HepG2 (cell line): ENCODE measurements at regions not wholly inside any gene's neighbourhood (a gene's known extent, or its start where the extent isn't known, plus 50 kb on each side); places are given as distances from the start of the nearest gene placed in this dataset.

Source experiments
- ATAC-seq: fragments of 200-7000 bp; cut with Tn5 transposase; 3 replicates; pipeline ENCODE4 v1.9.1; 2020; ENCODE audit warnings: mild to moderate bottlenecking, moderate library complexity
- BruUV-seq: library from RNA; stranded (reverse); fragments of 400-500 nt; replicated peaks from 2 replicates; lab custom pipeline; 2021; lab: Mats Ljungman, UMichigan
- CTCF ChIA-PET: fragments of 300-600 bp; formaldehyde crosslinking; extraction: SDS; loops from one replicate; lab custom pipeline; 2021; ENCODE audit warnings: low total read pairs, inconsistent platforms, low intra/inter-chr PET ratio; lab: Yijun Ruan, JAX
- POLR2A ChIA-PET: fragments of 350-600 bp; sonication (Branson Sonifier 250); formaldehyde crosslinking; loops from one replicate; lab custom pipeline; 2020; ENCODE audit warnings: antibody characterized with exemption, inconsistent platforms; lab: Yijun Ruan, JAX
- DNase-seq: peaks from one replicate; pipeline ENCODE4 v3.0.0-alpha.2; 2015; ENCODE audit warnings: low spot score
- FAIRE-seq: peaks from 3 replicates; lab custom pipeline; 2011; peaks lifted over from hg19 to GRCh38; lab: Jason Lieb, UNC
- H2AFZ ChIP-seq: one replicate; pipeline ENCODE4 v1.6.1; 2011; ENCODE audit warnings: low read length, inconsistent platforms
- H3K27ac ChIP-seq: fragments of 300-600 bp; 3 replicates; pipeline ENCODE4 v1.8.0; 2011; ENCODE audit warnings: mixed run types, mild to moderate bottlenecking, mixed read lengths, low read length, inconsistent platforms; ENCODE audit not compliant: insufficient read depth; ENCODE audit errors: extremely low read length
- H3K27me3 ChIP-seq, 2 experiments: fragments of 200-600 bp in 1 of 2; 2 replicates in 1 of 2; 3 replicates in 1 of 2; pipeline versions ENCODE4 v1.6.0 to v1.8.0; 2011; ENCODE audit warnings: low read length in 2 of 2, mild to moderate bottlenecking in 2 of 2, moderate library complexity in 2 of 2, inconsistent platforms in 1 of 2; ENCODE audit not compliant: insufficient read depth in 2 of 2, control insufficient read depth in 1 of 2
- H3K36me3 ChIP-seq, 2 experiments: fragments of 200-600 bp in 1 of 2; replicated peaks in 1 of 2; 2 replicates in 1 of 2; 3 replicates in 1 of 2; pipeline versions ENCODE4 v1.5.1 to v1.8.0; 2011; ENCODE audit warnings: low read length in 2 of 2, inconsistent platforms in 1 of 2; ENCODE audit not compliant: insufficient read depth in 2 of 2, control insufficient read depth in 1 of 2
- H3K4me1 ChIP-seq: 2 replicates; pipeline ENCODE4 v1.5.1; 2012; ENCODE audit warnings: low read length, inconsistent platforms; ENCODE audit not compliant: insufficient read depth
- H3K4me2 ChIP-seq: 2 replicates; pipeline ENCODE4 v1.6.0; 2011; ENCODE audit warnings: low read depth, low read length, inconsistent platforms
- H3K4me3 ChIP-seq, 3 experiments: fragments of 200-600 bp in 1 of 3; sonication (generic), shearing (Covaris generic) in 1 of 3; replicated peaks in 1 of 3; 2 replicates each; pipeline ENCODE4 v1.5.1; 2011 to 2016; ENCODE audit warnings: low read length in 3 of 3, inconsistent platforms in 2 of 3, low read depth in 2 of 3, mild to moderate bottlenecking in 2 of 3, control low read depth in 1 of 3, mixed read lengths in 1 of 3; ENCODE audit not compliant: insufficient read depth in 1 of 3
- H3K79me2 ChIP-seq: one replicate; pipeline ENCODE4 v1.6.1; 2011; ENCODE audit warnings: low read length, inconsistent platforms; ENCODE audit not compliant: insufficient read depth
- H3K9ac ChIP-seq: 2 replicates; pipeline ENCODE4 v1.6.0; 2011; ENCODE audit warnings: mild to moderate bottlenecking, low read depth, low read length, inconsistent platforms; ENCODE audit not compliant: insufficient read depth
- H3K9me3 ChIP-seq: 2 replicates; pipeline ENCODE4 v1.5.1; 2012; ENCODE audit warnings: mild to moderate bottlenecking, low read length
- H4K20me1 ChIP-seq: 2 replicates; pipeline ENCODE4 v1.6.0; 2011; ENCODE audit warnings: inconsistent platforms, mild to moderate bottlenecking, low read length, moderate library complexity; ENCODE audit not compliant: insufficient read depth
- AGO2 ChIP-seq: fragments of 200-400 bp; formaldehyde crosslinking; optimal IDR thresholded peaks from 2 replicates; pipeline ENCODE3; 2017; ENCODE audit warnings: mild to moderate bottlenecking, low read depth, low read length, moderate library complexity
- CHCHD3 ChIP-seq: sonication (generic); formaldehyde crosslinking; IDR thresholded peaks from 2 replicates; pipeline ENCODE4 v1.8.0; 2022; ENCODE audit warnings: mild to moderate bottlenecking, missing genetic modification reagents, moderate library complexity
- HES4 ChIP-seq: sonication (generic); formaldehyde crosslinking; IDR thresholded peaks from 2 replicates; pipeline ENCODE4 v1.9.0; 2021; ENCODE audit warnings: mild to moderate bottlenecking, missing genetic modification reagents, borderline replicate concordance
- ISX ChIP-seq: sonication (generic); formaldehyde crosslinking; conservative IDR thresholded peaks from 2 replicates; pipeline ENCODE4 v1.5.0; 2020; ENCODE audit warnings: missing genetic modification reagents
- SMAD3 ChIP-seq: sonication (generic); formaldehyde crosslinking; IDR thresholded peaks from 2 replicates; pipeline ENCODE4 v1.4.0; 2020; ENCODE audit warnings: missing genetic modification reagents
- SMYD3 ChIP-seq: sonication (generic); formaldehyde crosslinking; IDR thresholded peaks from 2 replicates; pipeline ENCODE4 v1.8.1; 2023; ENCODE audit warnings: mild to moderate bottlenecking, missing genetic modification reagents
- ZC3H4 ChIP-seq: sonication (generic); formaldehyde crosslinking; IDR thresholded peaks from 2 replicates; pipeline ENCODE4 v1.4.0; 2020; ENCODE audit warnings: missing genetic modification reagents, borderline replicate concordance
- ZFP41 ChIP-seq: sonication (generic); formaldehyde crosslinking; IDR thresholded peaks from 2 replicates; pipeline ENCODE4 v1.4.0; 2020; ENCODE audit warnings: mild to moderate bottlenecking, missing genetic modification reagents, borderline replicate concordance
- ZNF24 ChIP-seq: fragments of 450-650 bp; IDR thresholded peaks from 2 replicates; pipeline ENCODE4 v1.6.1; 2017; ENCODE audit warnings: antibody characterized with exemption, mild to moderate bottlenecking
- ZNF790 ChIP-seq: sonication (generic); formaldehyde crosslinking; IDR thresholded peaks from 2 replicates; pipeline ENCODE4 v1.8.0; 2022; ENCODE audit warnings: missing genetic modification reagents, mild to moderate bottlenecking, borderline replicate concordance
- ZNF878 ChIP-seq: sonication (generic); formaldehyde crosslinking; IDR thresholded peaks from 2 replicates; pipeline ENCODE4 v1.8.1; 2023; ENCODE audit warnings: mild to moderate bottlenecking, missing genetic modification reagents, moderate library complexity
- WGBS: methylation state at CpG from one replicate; pipeline ENCODE4 v1.1.6; 2017; ENCODE audit warnings: low lambda C conversion rate; 5-methylcytosine and 5-hydroxymethylcytosine counted together
- in situ Hi-C: cut with HindIII; loops from 2 replicates; pipeline ENCODE4 v1.10.0; 2017; ENCODE audit warnings: low pct_unique_long_range_greater_than_20kb; ENCODE audit not compliant: extremely low pct_ligation_motif_present
- intact Hi-C: fragments of 100-400 bp; cut with micrococcal nuclease; formaldehyde crosslinking; loops from one replicate; pipeline ENCODE4 v1.10.0; 2022; ENCODE audit not compliant: unreplicated experiment
- TF ChIP-seq, protein P1 (sequence below): sonication (generic); formaldehyde crosslinking; conservative IDR thresholded peaks from 2 replicates; pipeline ENCODE4 v1.8.1; 2023; ENCODE audit warnings: missing genetic modification reagents
- TF ChIP-seq, protein P2 (sequence below): sonication (generic); formaldehyde crosslinking; IDR thresholded peaks from 2 replicates; pipeline ENCODE4 v1.5.0; 2020; ENCODE audit warnings: missing genetic modification reagents, mild to moderate bottlenecking, borderline replicate concordance
- TF ChIP-seq, protein P3 (sequence below): sonication (generic); formaldehyde crosslinking; IDR thresholded peaks from 2 replicates; pipeline ENCODE4 v1.5.1; 2020; ENCODE audit warnings: mild to moderate bottlenecking, missing genetic modification reagents, borderline replicate concordance
- TF ChIP-seq, protein P4 (sequence below): sonication (generic); formaldehyde crosslinking; IDR thresholded peaks from 2 replicates; pipeline ENCODE4 v1.5.1; 2020; ENCODE audit warnings: missing genetic modification reagents, mild to moderate bottlenecking, borderline replicate concordance

DNA sequence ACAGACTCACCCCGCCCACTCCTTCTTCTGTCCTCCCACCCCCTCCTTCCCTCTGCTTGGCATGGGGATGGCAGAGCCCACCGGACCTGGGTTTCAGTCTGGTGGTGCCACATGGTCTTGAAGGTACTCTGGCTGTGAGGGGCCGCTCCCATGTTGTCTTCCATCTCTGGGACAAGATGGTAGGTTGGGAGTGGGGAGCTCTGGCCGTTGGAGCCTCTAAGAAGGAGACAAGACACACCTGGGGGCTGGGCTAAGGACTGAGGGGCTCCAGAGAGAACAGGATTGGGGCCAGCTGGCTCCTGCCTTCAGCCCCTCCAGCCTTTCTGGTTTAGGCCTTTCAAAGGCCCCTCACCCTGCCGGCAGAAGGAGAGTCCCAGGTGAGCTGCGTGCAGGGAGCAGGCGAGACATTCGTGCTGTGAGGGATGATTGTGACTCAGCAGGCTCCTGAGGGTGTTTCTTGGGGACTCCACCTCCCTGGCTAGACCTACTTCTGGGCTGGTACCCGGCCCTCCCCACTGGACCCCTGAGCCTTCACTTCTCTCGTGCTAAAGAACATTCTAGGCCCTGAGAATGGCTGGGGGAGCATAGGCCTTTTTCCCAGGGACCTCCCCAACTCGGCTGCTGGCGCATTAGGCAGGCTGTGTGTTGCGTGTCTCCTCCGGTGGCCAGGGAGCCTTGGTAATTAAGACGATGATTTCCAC lies 128.2 kb upstream of the HAAO start:
- no TSS peak for BruUV-seq
- H3K4me3 ChIP-seq = no peak overlapping the region
- peaks cover 62% of the 10 kb centered on the region for H3K4me1 ChIP-seq
- no peaks in the 10 kb centered on the region for H3K36me3 ChIP-seq
- H3K9ac ChIP-seq = no peak overlapping the region
- POLR2A ChIA-PET = interaction anchor here (0.9 kb wide), 1 partner anchor 8 kb away, joined by 3 read pairs; no protein-coding TSS in a partner anchor
- no peaks in the 10 kb centered on the region for H4K20me1 ChIP-seq
- H3K9me3 ChIP-seq = no peaks in the 10 kb centered on the region
- DNase-seq (no peak), ATAC-seq (no peak), FAIRE-seq (no peak)
- CTCF ChIA-PET = no interaction called here
- no peak overlapping the region for H3K4me2 ChIP-seq
- 71% methylated on average over 15 of the region's 15 CpGs for WGBS
- H3K79me2 ChIP-seq = no peaks in the 10 kb centered on the region
- in situ Hi-C loops = no loop called here
- H2AFZ ChIP-seq = no peak overlapping the region
- peaks cover 0 to 26% of the 10 kb centered on the region in 2 experiments; a peak in 2 of 5 replicates for H3K27me3 ChIP-seq
- intact Hi-C loops = no loop called here
- no peak overlapping the region for H3K27ac ChIP-seq
- TF ChIP-seq HES4 (CRISPR knock-in tag) (no peak), ZFP41 (no peak), CHCHD3 (no peak), ISX (CRISPR knock-in tag) (no peak), SMAD3 (CRISPR knock-in tag) (no peak), ZNF790 (CRISPR knock-in tag) (no peak), ZNF878 (CRISPR knock-in tag) (no peak), ZC3H4 (no peak), SMYD3 (no peak), ZNF24 (no peak), AGO2 (no peak)
- TF ChIP-seq, protein P1, sequence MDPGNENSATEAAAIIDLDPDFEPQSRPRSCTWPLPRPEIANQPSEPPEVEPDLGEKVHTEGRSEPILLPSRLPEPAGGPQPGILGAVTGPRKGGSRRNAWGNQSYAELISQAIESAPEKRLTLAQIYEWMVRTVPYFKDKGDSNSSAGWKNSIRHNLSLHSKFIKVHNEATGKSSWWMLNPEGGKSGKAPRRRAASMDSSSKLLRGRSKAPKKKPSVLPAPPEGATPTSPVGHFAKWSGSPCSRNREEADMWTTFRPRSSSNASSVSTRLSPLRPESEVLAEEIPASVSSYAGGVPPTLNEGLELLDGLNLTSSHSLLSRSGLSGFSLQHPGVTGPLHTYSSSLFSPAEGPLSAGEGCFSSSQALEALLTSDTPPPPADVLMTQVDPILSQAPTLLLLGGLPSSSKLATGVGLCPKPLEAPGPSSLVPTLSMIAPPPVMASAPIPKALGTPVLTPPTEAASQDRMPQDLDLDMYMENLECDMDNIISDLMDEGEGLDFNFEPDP (CRISPR knock-in tag) = no peak
- TF ChIP-seq, protein P2, sequence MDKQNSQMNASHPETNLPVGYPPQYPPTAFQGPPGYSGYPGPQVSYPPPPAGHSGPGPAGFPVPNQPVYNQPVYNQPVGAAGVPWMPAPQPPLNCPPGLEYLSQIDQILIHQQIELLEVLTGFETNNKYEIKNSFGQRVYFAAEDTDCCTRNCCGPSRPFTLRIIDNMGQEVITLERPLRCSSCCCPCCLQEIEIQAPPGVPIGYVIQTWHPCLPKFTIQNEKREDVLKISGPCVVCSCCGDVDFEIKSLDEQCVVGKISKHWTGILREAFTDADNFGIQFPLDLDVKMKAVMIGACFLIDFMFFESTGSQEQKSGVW (CRISPR knock-in tag) = no peak
- TF ChIP-seq, protein P3, sequence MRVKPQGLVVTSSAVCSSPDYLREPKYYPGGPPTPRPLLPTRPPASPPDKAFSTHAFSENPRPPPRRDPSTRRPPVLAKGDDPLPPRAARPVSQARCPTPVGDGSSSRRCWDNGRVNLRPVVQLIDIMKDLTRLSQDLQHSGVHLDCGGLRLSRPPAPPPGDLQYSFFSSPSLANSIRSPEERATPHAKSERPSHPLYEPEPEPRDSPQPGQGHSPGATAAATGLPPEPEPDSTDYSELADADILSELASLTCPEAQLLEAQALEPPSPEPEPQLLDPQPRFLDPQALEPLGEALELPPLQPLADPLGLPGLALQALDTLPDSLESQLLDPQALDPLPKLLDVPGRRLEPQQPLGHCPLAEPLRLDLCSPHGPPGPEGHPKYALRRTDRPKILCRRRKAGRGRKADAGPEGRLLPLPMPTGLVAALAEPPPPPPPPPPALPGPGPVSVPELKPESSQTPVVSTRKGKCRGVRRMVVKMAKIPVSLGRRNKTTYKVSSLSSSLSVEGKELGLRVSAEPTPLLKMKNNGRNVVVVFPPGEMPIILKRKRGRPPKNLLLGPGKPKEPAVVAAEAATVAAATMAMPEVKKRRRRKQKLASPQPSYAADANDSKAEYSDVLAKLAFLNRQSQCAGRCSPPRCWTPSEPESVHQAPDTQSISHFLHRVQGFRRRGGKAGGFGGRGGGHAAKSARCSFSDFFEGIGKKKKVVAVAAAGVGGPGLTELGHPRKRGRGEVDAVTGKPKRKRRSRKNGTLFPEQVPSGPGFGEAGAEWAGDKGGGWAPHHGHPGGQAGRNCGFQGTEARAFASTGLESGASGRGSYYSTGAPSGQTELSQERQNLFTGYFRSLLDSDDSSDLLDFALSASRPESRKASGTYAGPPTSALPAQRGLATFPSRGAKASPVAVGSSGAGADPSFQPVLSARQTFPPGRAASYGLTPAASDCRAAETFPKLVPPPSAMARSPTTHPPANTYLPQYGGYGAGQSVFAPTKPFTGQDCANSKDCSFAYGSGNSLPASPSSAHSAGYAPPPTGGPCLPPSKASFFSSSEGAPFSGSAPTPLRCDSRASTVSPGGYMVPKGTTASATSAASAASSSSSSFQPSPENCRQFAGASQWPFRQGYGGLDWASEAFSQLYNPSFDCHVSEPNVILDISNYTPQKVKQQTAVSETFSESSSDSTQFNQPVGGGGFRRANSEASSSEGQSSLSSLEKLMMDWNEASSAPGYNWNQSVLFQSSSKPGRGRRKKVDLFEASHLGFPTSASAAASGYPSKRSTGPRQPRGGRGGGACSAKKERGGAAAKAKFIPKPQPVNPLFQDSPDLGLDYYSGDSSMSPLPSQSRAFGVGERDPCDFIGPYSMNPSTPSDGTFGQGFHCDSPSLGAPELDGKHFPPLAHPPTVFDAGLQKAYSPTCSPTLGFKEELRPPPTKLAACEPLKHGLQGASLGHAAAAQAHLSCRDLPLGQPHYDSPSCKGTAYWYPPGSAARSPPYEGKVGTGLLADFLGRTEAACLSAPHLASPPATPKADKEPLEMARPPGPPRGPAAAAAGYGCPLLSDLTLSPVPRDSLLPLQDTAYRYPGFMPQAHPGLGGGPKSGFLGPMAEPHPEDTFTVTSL (CRISPR knock-in tag) = no peak
- TF ChIP-seq, protein P4, sequence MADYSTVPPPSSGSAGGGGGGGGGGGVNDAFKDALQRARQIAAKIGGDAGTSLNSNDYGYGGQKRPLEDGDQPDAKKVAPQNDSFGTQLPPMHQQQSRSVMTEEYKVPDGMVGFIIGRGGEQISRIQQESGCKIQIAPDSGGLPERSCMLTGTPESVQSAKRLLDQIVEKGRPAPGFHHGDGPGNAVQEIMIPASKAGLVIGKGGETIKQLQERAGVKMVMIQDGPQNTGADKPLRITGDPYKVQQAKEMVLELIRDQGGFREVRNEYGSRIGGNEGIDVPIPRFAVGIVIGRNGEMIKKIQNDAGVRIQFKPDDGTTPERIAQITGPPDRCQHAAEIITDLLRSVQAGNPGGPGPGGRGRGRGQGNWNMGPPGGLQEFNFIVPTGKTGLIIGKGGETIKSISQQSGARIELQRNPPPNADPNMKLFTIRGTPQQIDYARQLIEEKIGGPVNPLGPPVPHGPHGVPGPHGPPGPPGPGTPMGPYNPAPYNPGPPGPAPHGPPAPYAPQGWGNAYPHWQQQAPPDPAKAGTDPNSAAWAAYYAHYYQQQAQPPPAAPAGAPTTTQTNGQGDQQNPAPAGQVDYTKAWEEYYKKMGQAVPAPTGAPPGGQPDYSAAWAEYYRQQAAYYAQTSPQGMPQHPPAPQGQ = no peak
